ENCODE measurements at regions not wholly inside any gene's neighbourhood (a gene's known extent, or its start where the extent isn't known, plus 50 kb on each side); places are given as distances from the start of the nearest gene placed in this dataset.
"Not testable (repeated sequence)": the region's sequence is repeated elsewhere in the genome, so short reads cannot be mapped to it uniquely, and the experiment has no call there.

GRCh38 chr3:94472511-94472910 lies 409.6 kb downstream of the NSUN3 start:
- H3K36me3 ChIP-seq (ENCODE audit: insufficient read depth, insufficient read length, low read length) = no peaks in the 10 kb centered on the region
- TF ChIP-seq YY1 (IDR thresholded peaks at IDR 0.05; ENCODE audit: insufficient read depth, insufficient read length) (no peak), ZNF274 (IDR thresholded peaks at IDR 0.05; ENCODE audit: low read depth, low read length) (no peak), SUZ12 (IDR thresholded peaks at IDR 0.05; ENCODE audit: extremely low read depth, insufficient read depth, insufficient read length) (no peak)
- no peak overlapping the region for H3K9ac ChIP-seq (ENCODE audit: insufficient read length, low read depth)
- no peaks in the 10 kb centered on the region for H3K27me3 ChIP-seq (ENCODE audit: insufficient read depth, insufficient read length)
- no peak for DNase-seq (ENCODE audit: low read depth, low spot score)
- no peaks in the 10 kb centered on the region for H3K4me1 ChIP-seq (ENCODE audit: insufficient read depth, insufficient read length)
- H3K9me3 ChIP-seq (ENCODE audit: insufficient read depth, low read length) = peaks cover 22% of the 10 kb centered on the region
- H3K4me3 ChIP-seq (ENCODE audit: insufficient read length, low read depth) = no peak overlapping the region

- no peaks in the 10 kb centered on the region for H3K4me1 ChIP-seq (ENCODE audit: insufficient read depth, insufficient read length)
- H3K36me3 ChIP-seq (ENCODE audit: insufficient read depth, insufficient read length, low read length) = no peaks in the 10 kb centered on the region
- no peaks in the 10 kb centered on the region for H3K27me3 ChIP-seq (ENCODE audit: insufficient read depth, insufficient read length)
- TF ChIP-seq SUZ12 (IDR thresholded peaks at IDR 0.05; ENCODE audit: extremely low read depth, insufficient read depth, insufficient read length) (no peak), YY1 (IDR thresholded peaks at IDR 0.05; ENCODE audit: insufficient read depth, insufficient read length) (no peak), ZNF274 (IDR thresholded peaks at IDR 0.05; ENCODE audit: low read depth, low read length) (no peak)
- DNase-seq (ENCODE audit: low read depth, low spot score) = no peak
- peaks cover 6% of the 10 kb centered on the region; the same call in 1 of the 2 replicates for H3K9me3 ChIP-seq (ENCODE audit: insufficient read depth, low read length)
- no peak overlapping the region for H3K9ac ChIP-seq (ENCODE audit: insufficient read length, low read depth)
- H3K4me3 ChIP-seq (ENCODE audit: insufficient read length, low read depth) = no peak overlapping the region
Measured at GRCh38 chr3:94481226-94481898, 418.5 kb downstream of the NSUN3 start.

- TF ChIP-seq ZNF274 (IDR thresholded peaks at IDR 0.05; ENCODE audit: low read depth, low read length) (no peak), YY1 (IDR thresholded peaks at IDR 0.05; ENCODE audit: insufficient read depth, insufficient read length) (no peak), SUZ12 (IDR thresholded peaks at IDR 0.05; ENCODE audit: extremely low read depth, insufficient read depth, insufficient read length) (no peak)
- no peak overlapping the region for H3K9ac ChIP-seq (ENCODE audit: insufficient read length, low read depth)
- no peaks in the 10 kb centered on the region for H3K27me3 ChIP-seq (ENCODE audit: insufficient read depth, insufficient read length)
- no peaks in the 10 kb centered on the region for H3K4me1 ChIP-seq (ENCODE audit: insufficient read depth, insufficient read length)
- DNase-seq (ENCODE audit: low read depth, low spot score) = no peak
- no peaks in the 10 kb centered on the region for H3K36me3 ChIP-seq (ENCODE audit: insufficient read depth, insufficient read length, low read length)
- H3K9me3 ChIP-seq (ENCODE audit: insufficient read depth, low read length) = peaks cover 6% of the 10 kb centered on the region; the same call in 1 of the 2 replicates
- H3K4me3 ChIP-seq (ENCODE audit: insufficient read length, low read depth) = no peak overlapping the region
Measured at GRCh38 chr3:94482686-94483085, 419.8 kb downstream of the NSUN3 start.

GRCh38 chr3:94483403-94483802 lies 420.5 kb downstream of the NSUN3 start:
- Histone ChIP-seq H3K27me3 (ENCODE audit: insufficient read depth, insufficient read length) (no peaks in the 10 kb centered on the region), H3K9me3 (ENCODE audit: insufficient read depth, low read length) (peaks cover 6% of the 10 kb centered on the region; the same call in 1 of the 2 replicates), H3K4me3 (ENCODE audit: insufficient read length, low read depth) (no peak overlapping the region), H3K4me1 (ENCODE audit: insufficient read depth, insufficient read length) (no peaks in the 10 kb centered on the region), H3K36me3 (ENCODE audit: insufficient read depth, insufficient read length, low read length) (no peaks in the 10 kb centered on the region), H3K9ac (ENCODE audit: insufficient read length, low read depth) (no peak overlapping the region)
- no peak for DNase-seq (ENCODE audit: low read depth, low spot score)
- no peak for TF ChIP-seq SUZ12 (IDR thresholded peaks at IDR 0.05; ENCODE audit: extremely low read depth, insufficient read depth, insufficient read length)
- TF ChIP-seq YY1 (IDR thresholded peaks at IDR 0.05; ENCODE audit: insufficient read depth, insufficient read length) = no peak
- no peak for TF ChIP-seq ZNF274 (IDR thresholded peaks at IDR 0.05; ENCODE audit: low read depth, low read length)

GRCh38 chr3:94494992-94495391 lies 432.1 kb downstream of the NSUN3 start:
- H3K4me1 ChIP-seq (ENCODE audit: insufficient read depth, insufficient read length) = no peaks in the 10 kb centered on the region
- no peak for DNase-seq (ENCODE audit: low read depth, low spot score)
- TF ChIP-seq SUZ12 (IDR thresholded peaks at IDR 0.05; ENCODE audit: extremely low read depth, insufficient read depth, insufficient read length) (no peak), YY1 (IDR thresholded peaks at IDR 0.05; ENCODE audit: insufficient read depth, insufficient read length) (no peak), ZNF274 (IDR thresholded peaks at IDR 0.05; ENCODE audit: low read depth, low read length) (no peak)

GRCh38 chr3:94500146-94500545 lies 437.3 kb downstream of the NSUN3 start:
- Histone ChIP-seq H3K9ac (ENCODE audit: insufficient read length, low read depth) (no peak overlapping the region), H3K36me3 (ENCODE audit: insufficient read depth, insufficient read length, low read length) (no peaks in the 10 kb centered on the region), H3K9me3 (ENCODE audit: insufficient read depth, low read length) (peaks cover 24% of the 10 kb centered on the region; the same call in 1 of the 2 replicates), H3K27me3 (ENCODE audit: insufficient read depth, insufficient read length) (no peaks in the 10 kb centered on the region), H3K4me3 (ENCODE audit: insufficient read length, low read depth) (no peak overlapping the region), H3K4me1 (ENCODE audit: insufficient read depth, insufficient read length) (no peaks in the 10 kb centered on the region)
- no peak for DNase-seq (ENCODE audit: low read depth, low spot score)
- TF ChIP-seq SUZ12 (IDR thresholded peaks at IDR 0.05; ENCODE audit: extremely low read depth, insufficient read depth, insufficient read length) = no peak
- no peak for TF ChIP-seq YY1 (IDR thresholded peaks at IDR 0.05; ENCODE audit: insufficient read depth, insufficient read length)

More at GRCh38 chr3:94494992-94495391, 432.1 kb downstream of the NSUN3 start:
- no peak overlapping the region for H3K9ac ChIP-seq (ENCODE audit: insufficient read length, low read depth)
- H3K4me3 ChIP-seq (ENCODE audit: insufficient read length, low read depth) = no peak overlapping the region
- no peaks in the 10 kb centered on the region for H3K27me3 ChIP-seq (ENCODE audit: insufficient read depth, insufficient read length)
- H3K9me3 ChIP-seq (ENCODE audit: insufficient read depth, low read length) = no peaks in the 10 kb centered on the region
- H3K36me3 ChIP-seq (ENCODE audit: insufficient read depth, insufficient read length, low read length) = no peaks in the 10 kb centered on the region

GRCh38 chr3:94507354-94507753 lies 444.5 kb downstream of the NSUN3 start:
- not testable (repeated sequence) for H3K4me1 ChIP-seq (ENCODE audit: insufficient read depth, insufficient read length); H3K9ac ChIP-seq (ENCODE audit: insufficient read length, low read depth); H3K27me3 ChIP-seq (ENCODE audit: insufficient read depth, insufficient read length); DNase-seq (ENCODE audit: low read depth, low spot score); H3K36me3 ChIP-seq (ENCODE audit: insufficient read depth, insufficient read length, low read length); H3K4me3 ChIP-seq (ENCODE audit: insufficient read length, low read depth)
- peaks cover 18% of the 10 kb centered on the region; the same call in 1 of the 2 replicates for H3K9me3 ChIP-seq (ENCODE audit: insufficient read depth, low read length)
